ENCODE measurements at regions not wholly inside any gene's neighbourhood (a gene's known extent, or its start where the extent isn't known, plus 50 kb on each side); places are given as distances from the start of the nearest gene placed in this dataset.

DNA sequence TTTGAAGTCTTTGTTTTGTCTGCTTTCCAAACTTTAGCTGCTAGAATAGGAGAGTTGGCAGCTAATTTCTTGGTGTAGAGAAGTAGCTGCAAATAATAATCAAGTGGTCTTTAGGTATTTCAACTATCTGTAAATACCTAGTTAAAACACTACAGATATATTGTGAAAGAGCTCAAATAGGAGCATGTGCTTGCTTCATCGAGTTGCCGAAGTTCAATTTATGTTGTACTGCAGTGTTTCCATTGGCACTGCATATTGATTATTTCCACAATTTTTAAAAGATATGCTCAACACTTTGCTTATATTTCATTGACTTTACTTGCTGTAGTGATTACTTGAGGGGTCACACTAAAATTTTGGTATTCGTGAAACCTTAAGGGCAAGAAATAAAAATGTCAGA lies 131.6 kb upstream of the BMP4 start:
- in situ Hi-C loops (cut with HindIII; ENCODE audit: low sequenced_read_pairs) = no loop called here

DNA sequence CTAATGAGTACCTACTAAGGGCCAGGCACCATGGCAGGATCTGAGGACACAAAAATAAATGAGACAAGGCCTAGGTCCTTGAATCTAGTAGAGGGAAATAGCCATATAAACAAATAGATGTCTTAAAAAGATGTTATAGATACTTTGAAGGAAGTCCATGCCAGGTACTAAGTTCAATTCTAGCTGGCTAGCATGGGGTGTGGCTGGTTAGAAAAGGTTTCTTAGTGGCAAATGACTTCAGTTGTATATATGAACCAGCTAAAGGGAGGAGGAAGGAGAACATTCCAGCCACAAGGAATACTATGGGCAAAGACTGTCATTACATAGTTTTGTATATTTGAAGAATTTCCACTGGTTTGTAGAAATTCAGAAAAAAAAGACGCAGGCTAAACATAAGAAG lies 133.6 kb upstream of the BMP4 start:
- in situ Hi-C loops (cut with HindIII; ENCODE audit: low sequenced_read_pairs) = no loop called here

DNA sequence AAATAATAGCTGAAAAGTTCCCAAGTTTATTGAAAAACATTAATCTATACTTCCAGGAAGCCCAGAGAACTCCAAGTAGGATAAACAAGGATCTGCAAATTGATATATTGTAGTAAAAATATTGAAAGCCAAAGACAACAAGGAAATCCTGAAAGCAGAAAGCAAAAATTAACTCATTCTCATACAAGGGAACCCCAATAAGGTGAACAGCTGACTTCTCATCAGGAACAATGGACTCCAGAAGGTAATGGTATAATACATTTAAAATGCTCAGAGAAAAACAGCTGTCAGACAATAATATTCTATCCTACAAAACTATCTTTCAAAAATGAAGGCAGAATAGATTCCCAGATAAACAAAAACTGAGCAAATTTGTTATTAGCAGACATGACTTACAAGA lies 138.1 kb upstream of the BMP4 start:
- in situ Hi-C loops (cut with HindIII; ENCODE audit: low sequenced_read_pairs) = no loop called here

DNA sequence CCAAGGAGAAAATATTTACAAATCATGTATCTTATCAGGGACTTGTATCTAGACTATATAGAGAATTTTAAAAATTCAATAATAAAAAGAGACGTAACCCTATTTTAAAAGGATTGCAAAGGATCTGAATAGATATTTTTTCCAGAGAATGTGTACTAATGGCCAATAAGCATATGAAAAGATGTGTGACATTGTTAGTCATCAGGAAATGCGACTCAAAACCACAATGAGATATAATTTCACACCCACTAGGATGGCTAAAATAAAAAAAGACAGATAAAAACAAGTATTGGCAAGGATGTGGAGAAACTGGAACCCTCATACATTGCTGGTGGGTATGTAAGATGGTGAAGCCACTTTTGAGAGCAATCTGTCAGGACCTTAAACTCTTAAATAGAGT lies 141.9 kb upstream of the BMP4 start:
- in situ Hi-C loops (cut with HindIII; ENCODE audit: low sequenced_read_pairs) = no loop called here

DNA sequence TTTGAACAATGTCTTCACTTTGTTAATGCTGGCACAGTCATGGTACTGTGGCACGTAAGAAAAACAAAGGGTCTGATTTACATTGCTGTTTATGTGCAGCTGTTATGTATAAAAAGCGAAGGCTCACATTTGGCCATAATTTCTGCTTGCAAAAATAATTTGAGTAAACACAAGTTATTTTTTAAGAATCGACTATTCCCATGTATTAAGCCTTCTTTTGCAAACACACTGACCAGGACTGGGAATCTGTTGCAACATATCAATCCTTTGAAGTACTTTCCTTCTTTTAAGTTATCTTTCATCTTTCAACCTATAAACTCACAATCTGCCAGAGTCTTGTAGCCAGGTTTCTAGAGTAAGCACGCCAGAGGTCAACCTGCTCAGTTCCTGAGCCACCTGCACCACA lies 145.4 kb upstream of the BMP4 start:
- in situ Hi-C loops (cut with HindIII; ENCODE audit: low sequenced_read_pairs) = no loop called here

DNA sequence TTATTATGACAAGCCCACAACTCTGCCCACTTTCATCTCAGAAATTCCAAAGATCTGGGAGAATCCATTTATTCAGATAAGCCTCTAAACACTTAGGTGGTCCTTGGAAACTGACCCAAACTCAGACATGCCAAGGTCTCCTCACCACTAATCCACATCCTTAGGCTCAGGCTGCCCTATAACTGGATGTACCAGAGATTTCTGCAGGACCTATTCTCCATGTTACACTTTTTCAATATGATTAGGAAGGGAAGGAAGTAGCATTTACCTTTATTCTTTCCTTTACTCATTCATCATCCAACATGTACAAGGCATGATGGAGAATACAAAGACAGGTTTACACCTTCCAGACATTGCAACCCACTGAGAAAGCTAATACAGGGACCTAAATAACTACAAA lies 145.9 kb upstream of the BMP4 start:
- in situ Hi-C loops (cut with HindIII; ENCODE audit: low sequenced_read_pairs) = no loop called here

DNA sequence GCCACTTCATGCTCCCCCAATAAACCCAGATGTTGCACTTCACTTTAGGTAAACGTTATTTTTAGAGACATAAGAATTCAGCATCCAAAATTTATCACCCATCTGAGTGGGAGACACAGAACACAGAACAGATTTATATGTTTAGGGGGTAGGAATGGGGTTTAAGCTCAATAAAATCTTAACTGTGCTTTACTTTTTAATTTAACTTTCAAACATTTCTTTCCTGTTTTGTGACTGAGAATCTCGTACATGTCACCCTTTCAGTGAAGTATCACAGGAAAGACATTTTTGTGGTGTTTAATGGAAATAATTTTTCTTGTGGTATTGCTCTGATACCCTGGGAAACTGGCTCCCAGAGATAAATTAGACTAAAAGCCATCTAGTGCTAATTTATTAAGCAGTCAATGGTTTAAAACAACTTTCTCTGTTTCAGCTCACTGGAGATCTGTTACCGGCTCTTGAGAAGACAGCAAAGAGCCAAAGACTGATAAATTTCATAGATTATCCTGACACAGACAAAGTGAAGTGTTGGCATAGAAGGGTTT lies 148.0 kb upstream of the BMP4 start:
- in situ Hi-C loops (cut with HindIII; ENCODE audit: low sequenced_read_pairs) = no loop called here

DNA sequence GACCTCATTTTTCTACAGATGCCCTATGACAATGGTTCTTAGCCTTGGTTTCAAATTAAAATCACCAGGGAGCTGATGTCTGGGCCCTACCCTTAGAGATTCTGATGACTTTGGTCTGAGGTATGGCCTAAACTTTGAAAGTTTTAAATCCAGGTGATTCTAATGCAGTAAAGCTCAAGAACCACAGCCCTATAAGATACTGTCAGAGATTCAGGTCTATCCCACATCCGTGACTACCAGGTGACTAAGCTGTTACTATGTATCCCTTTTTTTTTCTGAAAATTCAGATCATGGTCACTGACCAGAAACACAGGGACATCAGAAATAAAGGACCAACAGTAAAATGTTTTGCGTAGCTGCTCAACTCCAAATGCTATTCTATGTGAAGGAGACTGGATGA lies 148.8 kb upstream of the BMP4 start:
- in situ Hi-C loops (cut with HindIII; ENCODE audit: low sequenced_read_pairs) = no loop called here

DNA sequence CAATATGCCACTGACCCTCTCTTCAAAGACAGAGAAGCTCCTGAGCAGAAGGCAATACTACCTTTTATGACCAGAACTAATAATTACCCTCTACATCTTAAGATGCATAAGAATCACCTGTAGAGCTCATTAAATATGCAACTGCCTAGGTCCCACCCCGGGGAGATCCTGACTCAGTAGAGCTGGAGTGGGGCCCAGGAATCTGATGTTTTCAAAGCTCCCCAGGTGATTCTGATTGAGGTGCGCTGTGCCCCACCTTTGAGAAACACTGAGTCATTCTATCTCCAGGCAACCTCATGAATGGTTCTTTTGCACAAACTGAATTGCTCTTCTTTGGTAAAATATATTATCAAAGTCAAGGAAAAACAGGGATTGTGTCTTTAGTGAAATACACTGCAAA lies 149.3 kb upstream of the BMP4 start:
- in situ Hi-C loops (cut with HindIII; ENCODE audit: low sequenced_read_pairs) = no loop called here

DNA sequence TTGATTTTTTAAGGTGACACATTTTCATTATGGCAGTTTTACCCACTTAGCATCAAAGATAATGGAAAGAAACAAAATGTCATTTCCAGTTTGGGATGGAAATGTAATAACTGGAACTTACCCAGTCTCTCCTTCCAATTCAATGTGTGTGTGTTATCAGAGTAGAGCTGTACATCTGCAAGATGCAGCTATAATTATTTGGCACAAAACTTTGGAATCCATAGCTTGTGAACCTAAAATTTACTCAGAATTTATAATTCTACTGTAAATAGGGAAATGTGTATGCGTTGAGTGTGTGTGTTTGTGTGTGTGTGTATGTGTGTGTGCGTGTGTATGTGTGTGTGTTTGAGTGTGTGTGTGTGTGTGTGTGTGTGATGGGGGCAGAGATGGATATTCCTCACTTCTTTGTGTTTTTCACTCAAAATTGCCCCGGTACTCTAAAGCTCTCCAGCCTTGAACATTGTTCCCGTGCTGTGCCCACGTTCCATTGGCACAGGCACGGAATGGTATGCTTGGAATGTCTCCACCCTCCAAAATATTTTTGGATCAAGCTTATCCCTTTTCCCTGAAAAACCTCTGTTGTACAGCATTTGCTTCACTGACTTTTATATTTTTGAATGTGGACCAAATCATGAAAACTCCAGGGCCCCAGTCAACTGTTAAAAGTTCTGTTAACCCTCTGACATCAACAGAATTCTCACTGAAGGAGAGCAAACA lies 150.2 kb upstream of the BMP4 start:
- in situ Hi-C loops (cut with HindIII; ENCODE audit: low sequenced_read_pairs) = no loop called here

DNA sequence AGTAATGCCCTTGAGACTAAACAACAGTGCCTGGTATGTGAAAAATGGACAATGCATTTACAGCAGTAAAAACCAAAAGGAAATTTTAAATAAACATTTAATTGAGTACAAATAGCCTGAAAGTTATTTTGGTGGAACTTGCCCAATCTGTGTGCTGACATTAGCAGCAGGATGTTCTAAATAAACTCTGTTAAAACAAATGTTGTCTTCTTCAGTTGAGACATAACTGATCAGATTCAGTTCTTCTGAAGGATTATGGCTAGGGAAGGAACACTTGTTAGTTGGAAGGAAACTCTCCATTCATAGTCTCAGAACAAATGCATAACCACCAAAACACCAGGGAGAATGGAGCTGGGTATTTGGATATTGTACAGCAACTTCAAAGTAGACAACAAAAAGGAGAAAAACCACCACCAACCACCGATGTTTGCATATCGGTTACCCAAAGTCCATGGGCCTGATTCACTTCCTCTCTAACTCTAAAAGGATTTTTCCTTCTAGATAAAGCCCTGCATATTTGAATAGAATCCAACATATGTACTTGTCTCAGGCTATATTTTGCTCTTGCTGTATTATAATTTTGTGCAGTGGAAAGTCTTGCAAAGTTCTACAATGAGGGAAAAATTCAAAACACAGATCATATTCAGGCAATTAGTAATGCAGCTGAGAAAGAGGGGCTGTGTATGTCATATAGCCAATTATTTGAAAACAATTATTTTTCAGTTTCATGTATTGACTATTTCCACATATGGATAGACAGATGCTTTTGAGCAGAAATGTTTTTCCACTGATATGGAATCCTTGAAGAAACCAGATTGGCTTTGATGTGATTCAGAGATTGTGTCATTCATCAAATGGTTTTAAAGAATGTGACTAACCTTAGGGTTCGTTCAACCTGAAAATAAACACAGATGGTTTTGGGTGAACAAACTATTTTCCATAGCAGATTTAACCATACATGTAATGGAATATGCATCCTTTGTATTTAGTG lies 152.2 kb upstream of the BMP4 start:
- in situ Hi-C loops (cut with HindIII; ENCODE audit: low sequenced_read_pairs) = no loop called here

DNA sequence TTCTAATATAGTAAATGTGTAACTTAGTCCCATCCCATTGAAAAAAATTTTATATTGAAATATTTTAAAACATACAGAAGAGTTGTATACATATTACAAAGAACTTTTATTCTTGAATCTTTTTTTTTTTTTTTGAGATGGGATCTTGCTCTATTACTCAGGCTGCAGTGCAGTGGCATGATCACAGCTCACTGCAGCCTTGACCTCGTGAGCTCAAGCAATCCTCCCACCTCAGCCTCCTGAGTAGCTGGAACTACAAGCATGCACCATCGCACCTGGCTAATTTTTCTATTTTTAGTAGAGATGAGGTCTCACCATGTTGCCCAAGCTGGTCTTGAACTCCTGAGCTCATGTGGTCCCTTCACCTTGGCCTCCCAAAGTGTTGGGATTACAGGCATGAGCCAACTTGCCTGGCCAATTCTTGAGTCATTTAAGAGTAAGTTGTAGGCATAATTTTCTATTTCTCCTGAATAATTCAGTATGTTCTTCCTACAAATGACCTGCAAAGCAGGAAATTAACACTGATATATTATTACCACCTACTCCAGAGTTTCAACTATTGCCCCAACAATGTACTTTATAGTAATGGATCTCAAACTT lies 153.0 kb upstream of the BMP4 start:
- in situ Hi-C loops (cut with HindIII; ENCODE audit: low sequenced_read_pairs) = no loop called here

DNA sequence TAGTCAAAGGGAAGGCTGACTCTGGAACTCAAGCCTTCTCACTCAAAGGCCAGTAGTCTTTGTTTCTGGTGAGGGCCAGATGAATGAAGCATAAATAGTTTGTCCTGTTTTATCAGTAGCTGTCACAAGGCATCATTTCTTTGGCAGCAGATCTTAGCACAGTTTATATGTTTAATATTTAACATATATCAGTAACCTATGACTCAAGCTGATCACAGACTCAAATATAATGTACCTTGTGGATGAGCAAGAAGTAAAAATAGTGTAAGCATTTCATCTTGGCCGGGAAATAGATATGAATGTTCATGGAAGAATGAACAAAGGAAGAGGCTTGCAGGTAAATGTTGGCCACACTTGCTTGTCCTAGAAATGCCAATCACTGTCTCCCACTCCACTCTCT lies 158.3 kb upstream of the BMP4 start:
- in situ Hi-C loops (cut with HindIII; ENCODE audit: low sequenced_read_pairs) = no loop called here

DNA sequence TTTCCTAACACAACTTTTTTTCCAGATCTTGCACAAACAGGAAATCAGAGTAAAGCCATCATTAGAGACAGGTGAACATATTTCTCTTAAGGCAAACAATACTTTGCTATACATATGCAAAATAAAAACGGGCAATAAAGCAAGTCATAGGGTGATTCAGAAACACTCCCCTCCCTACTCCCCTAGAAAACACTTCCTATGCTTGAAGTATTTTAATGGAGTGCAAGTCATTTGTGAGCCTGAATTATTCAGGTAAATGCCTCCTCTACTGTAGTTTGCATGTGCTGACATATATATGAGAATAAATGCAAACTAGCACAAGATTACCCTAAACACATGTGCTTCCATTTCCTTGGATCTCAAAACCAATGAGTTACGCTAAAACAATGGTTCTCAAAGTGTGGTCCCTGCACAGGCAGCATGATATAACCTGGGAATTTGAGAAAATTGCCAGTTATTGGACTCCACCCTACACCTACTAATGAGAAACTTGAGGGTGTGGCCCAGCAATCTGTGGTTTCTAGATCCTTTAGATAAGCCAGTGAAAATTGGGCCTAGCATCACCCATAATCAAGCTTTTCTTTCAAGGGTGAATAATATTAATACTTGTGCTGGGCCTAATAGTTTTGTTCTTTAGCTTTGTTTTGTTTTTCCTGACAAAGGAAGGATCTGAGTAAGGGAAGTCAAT lies 159.7 kb upstream of the BMP4 start:
- in situ Hi-C loops (cut with HindIII; ENCODE audit: low sequenced_read_pairs) = no loop called here

DNA sequence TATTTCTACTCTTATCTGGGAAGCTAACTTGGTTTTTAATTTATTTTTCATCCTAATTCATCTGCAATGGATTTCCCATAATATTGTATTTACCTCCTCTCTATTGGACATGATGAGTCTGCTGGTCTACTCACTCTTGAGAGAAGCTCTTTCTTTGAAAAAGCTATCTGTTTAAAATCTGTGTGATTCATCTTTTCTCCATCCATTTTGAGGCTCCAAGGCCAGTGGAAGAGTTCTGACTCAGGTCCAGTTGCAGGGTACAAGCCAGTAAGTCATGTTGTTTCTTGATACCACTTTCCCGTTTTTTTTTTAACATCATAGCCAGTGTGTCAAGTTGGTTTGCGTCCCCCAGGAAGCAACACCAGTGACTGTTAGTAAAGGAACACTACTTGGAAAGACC lies 160.3 kb upstream of the BMP4 start:
- in situ Hi-C loops (cut with HindIII; ENCODE audit: low sequenced_read_pairs) = no loop called here

DNA sequence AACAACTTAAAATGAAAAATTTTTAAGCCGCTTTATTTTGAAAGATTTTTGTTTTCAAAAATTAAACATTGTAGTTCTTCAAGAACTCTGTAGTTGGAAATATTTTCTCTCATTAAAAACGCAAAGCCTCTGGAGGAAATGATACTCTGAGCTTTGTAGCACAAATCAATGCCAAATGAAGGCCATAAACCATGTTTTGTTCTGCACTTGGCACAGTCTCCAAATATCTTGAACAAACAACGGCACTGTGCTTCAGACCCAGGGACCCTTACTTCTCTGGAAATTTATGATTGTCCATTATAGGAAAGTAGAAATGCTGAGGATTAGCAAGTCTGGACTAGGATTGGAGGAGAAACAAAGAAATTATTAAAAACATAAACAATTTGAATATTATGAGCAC lies 160.8 kb upstream of the BMP4 start:
- in situ Hi-C loops (cut with HindIII; ENCODE audit: low sequenced_read_pairs) = no loop called here

DNA sequence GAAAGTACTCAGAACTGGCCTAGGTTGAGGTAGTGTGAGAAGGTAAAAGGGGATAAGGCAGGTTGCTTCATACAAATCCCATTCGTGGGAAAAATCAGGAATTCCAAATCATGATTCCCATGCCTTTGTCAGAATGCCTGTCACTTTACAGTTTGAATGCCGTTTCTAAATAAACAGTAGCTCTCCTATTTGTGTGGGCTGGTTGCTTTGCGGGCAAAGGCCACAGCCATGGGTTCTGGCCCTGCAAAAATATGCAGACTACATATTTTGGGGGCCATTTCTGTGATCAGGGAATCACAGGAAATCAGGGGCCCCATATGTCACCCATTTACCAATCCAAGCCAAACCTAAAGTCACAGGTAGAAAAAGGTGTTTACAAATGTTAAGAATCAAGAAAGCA lies 161.3 kb upstream of the BMP4 start:
- in situ Hi-C loops (cut with HindIII; ENCODE audit: low sequenced_read_pairs) = no loop called here

DNA sequence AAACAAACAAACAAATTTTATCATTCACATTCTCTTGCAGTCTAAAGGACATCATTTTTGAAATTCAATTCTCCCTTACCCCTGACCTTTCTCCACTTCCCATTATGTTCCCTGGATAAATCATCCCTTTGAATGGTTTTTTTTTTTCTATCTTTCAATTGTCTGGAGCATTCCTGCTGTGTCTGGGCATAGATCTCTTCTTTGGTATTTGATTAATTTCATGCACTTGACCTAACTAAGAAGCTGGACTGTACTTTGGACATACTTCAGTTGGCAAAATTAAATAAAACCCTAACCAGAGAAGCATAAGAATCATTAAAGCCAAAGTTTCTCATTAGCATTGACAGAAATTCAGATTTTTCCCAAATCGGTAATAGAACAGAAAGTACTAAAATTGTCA lies 163.6 kb upstream of the BMP4 start:
- in situ Hi-C loops (cut with HindIII; ENCODE audit: low sequenced_read_pairs) = no loop called here

DNA sequence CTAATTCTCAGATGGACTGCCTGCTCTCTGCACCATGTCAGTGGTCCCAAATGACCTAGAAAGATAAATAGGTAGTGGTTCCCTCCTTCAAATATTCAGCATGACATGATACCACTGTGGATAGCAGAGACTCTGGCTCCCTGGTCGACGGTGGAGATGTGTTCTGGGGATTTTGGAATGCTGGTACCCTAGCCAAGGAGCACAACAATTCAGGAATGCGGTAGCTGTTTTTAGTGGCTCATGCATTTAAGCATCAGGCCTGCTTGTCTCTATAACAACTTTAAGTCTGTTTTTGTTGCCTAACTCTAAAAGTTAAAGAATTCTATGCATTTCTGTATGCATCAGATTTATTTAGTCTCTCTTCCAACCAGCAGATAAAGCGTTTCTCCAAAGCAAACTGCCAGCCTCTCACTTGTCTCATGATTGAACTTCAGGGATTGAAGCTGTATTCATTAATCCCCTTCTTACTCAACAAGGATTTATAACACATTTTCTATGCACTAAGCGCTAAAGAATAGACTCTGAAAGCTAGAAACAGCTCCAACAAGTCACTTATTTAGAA lies 164.9 kb upstream of the BMP4 start:
- in situ Hi-C loops (cut with HindIII; ENCODE audit: low sequenced_read_pairs) = no loop called here

DNA sequence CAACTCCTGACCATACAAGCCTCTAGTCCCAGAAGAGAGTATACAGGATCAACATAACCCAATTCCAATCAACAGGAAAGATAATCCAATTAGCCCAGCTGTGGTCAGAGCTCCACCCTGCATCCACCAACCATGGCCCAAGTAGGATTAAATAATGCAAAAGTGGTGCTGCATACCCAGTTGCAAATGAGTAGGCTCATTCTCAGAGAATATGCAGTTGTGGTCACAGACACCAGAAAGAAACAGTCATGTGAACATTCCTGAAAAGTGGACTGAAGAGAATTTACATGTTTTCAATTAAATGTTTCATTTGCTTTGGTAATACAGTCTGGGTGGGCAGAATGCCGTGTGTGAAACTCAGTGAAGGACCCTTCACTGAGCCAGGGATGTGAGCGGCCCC lies 167.2 kb upstream of the BMP4 start:
- in situ Hi-C loops (cut with HindIII; ENCODE audit: low sequenced_read_pairs) = no loop called here

DNA sequence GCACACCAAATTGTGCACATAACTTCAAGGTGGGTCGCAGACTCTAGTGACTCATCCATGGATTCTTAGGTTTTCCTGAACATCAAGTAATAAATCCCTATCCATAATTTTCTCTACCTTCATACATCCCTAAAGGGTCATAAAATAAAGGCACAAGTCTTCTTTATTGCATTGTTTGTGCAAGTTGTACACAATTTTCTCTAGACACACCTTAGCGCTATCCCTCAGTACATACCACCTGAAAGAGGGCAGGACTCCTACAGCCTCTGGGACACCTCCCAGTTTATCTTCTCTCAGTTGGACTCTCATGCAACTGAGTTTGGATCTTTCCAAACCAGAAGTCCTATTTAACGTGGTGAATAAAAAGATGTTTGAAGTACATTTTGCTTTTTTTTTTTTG lies 168.5 kb upstream of the BMP4 start:
- in situ Hi-C loops (cut with HindIII; ENCODE audit: low sequenced_read_pairs) = no loop called here
